ENCODE measurements at regions not wholly inside any gene's neighbourhood (a gene's known extent, or its start where the extent isn't known, plus 50 kb on each side); places are given as distances from the start of the nearest gene placed in this dataset.

DNA sequence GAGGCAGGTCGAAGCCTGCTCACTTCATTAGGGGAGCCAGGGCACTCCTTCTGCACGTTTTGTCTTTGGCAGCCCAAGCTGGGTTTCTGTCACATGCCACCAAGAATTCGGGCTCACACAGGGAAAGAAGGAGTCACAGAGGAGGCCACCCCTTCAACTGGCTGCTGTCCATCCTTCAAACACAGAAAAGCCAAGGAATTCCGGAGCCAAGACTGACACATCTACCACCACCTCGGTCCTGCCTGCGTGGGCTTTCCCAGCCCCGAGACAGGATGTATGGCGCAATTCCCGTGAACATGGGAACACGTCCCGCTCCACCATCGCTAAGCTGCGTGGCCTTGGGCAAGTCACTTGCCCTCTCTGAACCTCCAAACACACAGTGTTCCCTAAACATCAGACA lies 70.4 kb downstream of the NCOR2 start:
- H3K23ac ChIP-seq (ENCODE audit: low read length), result no peak overlapping the region
- H2AK5ac ChIP-seq (ENCODE audit: low read length), result no peak overlapping the region
- no peak overlapping the region for H3K4ac ChIP-seq (ENCODE audit: low read depth, low read length)
- WGBS (ENCODE audit: extremely low coverage, insufficient coverage, low lambda C conversion rate), result no CpG with 5 or more reads among the region's 13 CpGs
- H3K18ac ChIP-seq (ENCODE audit: low read length), result no peak overlapping the region
- peak overlapping the region; percentile 2 for H3K56ac ChIP-seq (ENCODE audit: low read length)
- H3K4me2 ChIP-seq (ENCODE audit: low read length), result no peak overlapping the region
- H3K4me3 ChIP-seq (ENCODE audit: low read length), result no peak overlapping the region
- peaks cover 71% of the 10 kb centered on the region for H3K79me2 ChIP-seq (ENCODE audit: control insufficient read depth, insufficient read depth, low read length)
- no peak overlapping the region for H2BK5ac ChIP-seq (ENCODE audit: low read length)
- H3K27ac ChIP-seq (ENCODE audit: low read depth, low read length), result no peak overlapping the region
- H3K79me1 ChIP-seq (ENCODE audit: low read length), result peaks cover 41% of the 10 kb centered on the region
- DNase-seq, result no peak
- no peak overlapping the region for H4K8ac ChIP-seq (ENCODE audit: low read depth, low read length)
- H3K4me1 ChIP-seq (ENCODE audit: control insufficient read depth, low read depth, low read length), result peaks cover 15% of the 10 kb centered on the region
- no peaks in the 10 kb centered on the region for H3K27me3 ChIP-seq (ENCODE audit: insufficient read depth, low read length, poor library complexity)
- H4K5ac ChIP-seq (ENCODE audit: low read length), result no peak overlapping the region
- H3K9ac ChIP-seq (ENCODE audit: low read length), result no peak overlapping the region
- H2BK15ac ChIP-seq (replicated peaks; ENCODE audit: low read depth), result no peak overlapping the region
- H2BK120ac ChIP-seq (ENCODE audit: low read depth, low read length), result no peak overlapping the region
- H3K36me3 ChIP-seq (ENCODE audit: control insufficient read depth, insufficient read depth, low read length), result peaks cover 2% of the 10 kb centered on the region

DNA sequence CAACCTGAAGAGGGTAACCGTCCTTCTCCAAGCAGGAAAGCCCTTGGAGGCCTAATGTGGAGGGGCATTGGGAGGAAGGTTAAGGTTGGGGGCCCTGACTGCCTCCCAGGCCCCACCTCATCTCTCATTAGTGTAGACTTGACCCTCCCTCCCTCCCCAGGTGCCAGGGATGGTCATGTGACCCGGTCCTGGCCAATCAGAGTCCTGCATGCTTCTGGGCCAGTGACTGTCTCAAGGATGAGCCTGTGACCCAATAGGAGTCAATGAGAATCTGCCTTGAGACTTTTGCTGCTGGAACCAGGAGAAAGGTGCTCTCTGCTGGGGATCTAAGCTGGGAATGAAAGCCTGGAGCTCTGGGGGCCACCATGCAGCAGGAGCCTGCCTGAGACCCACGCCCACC lies 70.8 kb downstream of the NCOR2 start:
- H3K79me2 ChIP-seq (ENCODE audit: control insufficient read depth, insufficient read depth, low read length), result peaks cover 69% of the 10 kb centered on the region
- H2BK15ac ChIP-seq (replicated peaks; ENCODE audit: low read depth), result no peak overlapping the region
- no peak overlapping the region for H2BK120ac ChIP-seq (ENCODE audit: low read depth, low read length)
- no peak overlapping the region for H2BK5ac ChIP-seq (ENCODE audit: low read length)
- H3K18ac ChIP-seq (ENCODE audit: low read length), result no peak overlapping the region
- no peak overlapping the region for H3K4me2 ChIP-seq (ENCODE audit: low read length)
- DNase-seq, result peak; percentile 71
- no peak overlapping the region for H3K27ac ChIP-seq (ENCODE audit: low read depth, low read length)
- no peak overlapping the region for H2AK5ac ChIP-seq (ENCODE audit: low read length)
- no CpG with 5 or more reads among the region's 3 CpGs for WGBS (ENCODE audit: extremely low coverage, insufficient coverage, low lambda C conversion rate)
- H3K56ac ChIP-seq (ENCODE audit: low read length), result peak overlapping the region; percentile 2
- peaks cover 41% of the 10 kb centered on the region for H3K79me1 ChIP-seq (ENCODE audit: low read length)
- H3K23ac ChIP-seq (ENCODE audit: low read length), result no peak overlapping the region
- peaks cover 2% of the 10 kb centered on the region for H3K36me3 ChIP-seq (ENCODE audit: control insufficient read depth, insufficient read depth, low read length)
- H3K9ac ChIP-seq (ENCODE audit: low read length), result no peak overlapping the region
- H4K5ac ChIP-seq (ENCODE audit: low read length), result no peak overlapping the region
- H3K4ac ChIP-seq (ENCODE audit: low read depth, low read length), result no peak overlapping the region
- H3K4me1 ChIP-seq (ENCODE audit: control insufficient read depth, low read depth, low read length), result peaks cover 15% of the 10 kb centered on the region
- no peaks in the 10 kb centered on the region for H3K27me3 ChIP-seq (ENCODE audit: insufficient read depth, low read length, poor library complexity)
- no peak overlapping the region for H3K4me3 ChIP-seq (ENCODE audit: low read length)
- H4K8ac ChIP-seq (ENCODE audit: low read depth, low read length), result no peak overlapping the region

- Histone ChIP-seq H4K5ac (ENCODE audit: low read length) (no peak overlapping the region), H3K4me2 (ENCODE audit: low read length) (no peak overlapping the region), H2BK15ac (replicated peaks; ENCODE audit: low read depth) (no peak overlapping the region), H3K23ac (ENCODE audit: low read length) (no peak overlapping the region), H3K79me2 (ENCODE audit: control insufficient read depth, insufficient read depth, low read length) (peaks cover 77% of the 10 kb centered on the region), H2BK120ac (ENCODE audit: low read depth, low read length) (no peak overlapping the region), H3K36me3 (ENCODE audit: control insufficient read depth, insufficient read depth, low read length) (peaks cover 3% of the 10 kb centered on the region), H3K9ac (ENCODE audit: low read length) (no peak overlapping the region), H3K4me3 (ENCODE audit: low read length) (no peak overlapping the region), H2AK5ac (ENCODE audit: low read length) (no peak overlapping the region), H3K27me3 (ENCODE audit: insufficient read depth, low read length, poor library complexity) (no peaks in the 10 kb centered on the region), H3K56ac (ENCODE audit: low read length) (no peak overlapping the region), H2BK5ac (ENCODE audit: low read length) (no peak overlapping the region), H3K27ac (ENCODE audit: low read depth, low read length) (no peak overlapping the region), H3K79me1 (ENCODE audit: low read length) (peaks cover 48% of the 10 kb centered on the region), H4K8ac (ENCODE audit: low read depth, low read length) (no peak overlapping the region), H3K18ac (ENCODE audit: low read length) (no peak overlapping the region), H3K4ac (ENCODE audit: low read depth, low read length) (no peak overlapping the region), H3K4me1 (ENCODE audit: control insufficient read depth, low read depth, low read length) (peaks cover 11% of the 10 kb centered on the region)
- no CpG with 5 or more reads among the region's 28 CpGs for WGBS (ENCODE audit: extremely low coverage, insufficient coverage, low lambda C conversion rate)
- DNase-seq, result no peak
Observed at GRCh38 chr12:124495194-124495983, 72.0 kb downstream of the NCOR2 start.

GRCh38 chr12:124494751-124495129 lies 72.7 kb downstream of the NCOR2 start:
- no peak overlapping the region for H2BK15ac ChIP-seq (replicated peaks; ENCODE audit: low read depth)
- no peak for DNase-seq
- H2AK5ac ChIP-seq (ENCODE audit: low read length), result no peak overlapping the region
- no CpG with 5 or more reads among the region's 7 CpGs for WGBS (ENCODE audit: extremely low coverage, insufficient coverage, low lambda C conversion rate)
- H3K27me3 ChIP-seq (ENCODE audit: insufficient read depth, low read length, poor library complexity), result no peaks in the 10 kb centered on the region
- no peak overlapping the region for H4K5ac ChIP-seq (ENCODE audit: low read length)
- no peak overlapping the region for H3K18ac ChIP-seq (ENCODE audit: low read length)
- H3K23ac ChIP-seq (ENCODE audit: low read length), result no peak overlapping the region
- peaks cover 3% of the 10 kb centered on the region for H3K36me3 ChIP-seq (ENCODE audit: control insufficient read depth, insufficient read depth, low read length)
- H3K79me2 ChIP-seq (ENCODE audit: control insufficient read depth, insufficient read depth, low read length), result peaks cover 75% of the 10 kb centered on the region
- peaks cover 7% of the 10 kb centered on the region for H3K4me1 ChIP-seq (ENCODE audit: control insufficient read depth, low read depth, low read length)
- H4K8ac ChIP-seq (ENCODE audit: low read depth, low read length), result no peak overlapping the region
- H3K27ac ChIP-seq (ENCODE audit: low read depth, low read length), result no peak overlapping the region
- H3K79me1 ChIP-seq (ENCODE audit: low read length), result peaks cover 52% of the 10 kb centered on the region
- H2BK120ac ChIP-seq (ENCODE audit: low read depth, low read length), result no peak overlapping the region
- no peak overlapping the region for H3K56ac ChIP-seq (ENCODE audit: low read length)
- H2BK5ac ChIP-seq (ENCODE audit: low read length), result no peak overlapping the region
- H3K4ac ChIP-seq (ENCODE audit: low read depth, low read length), result no peak overlapping the region
- no peak overlapping the region for H3K4me2 ChIP-seq (ENCODE audit: low read length)
- no peak overlapping the region for H3K4me3 ChIP-seq (ENCODE audit: low read length)
- no peak overlapping the region for H3K9ac ChIP-seq (ENCODE audit: low read length)

DNA sequence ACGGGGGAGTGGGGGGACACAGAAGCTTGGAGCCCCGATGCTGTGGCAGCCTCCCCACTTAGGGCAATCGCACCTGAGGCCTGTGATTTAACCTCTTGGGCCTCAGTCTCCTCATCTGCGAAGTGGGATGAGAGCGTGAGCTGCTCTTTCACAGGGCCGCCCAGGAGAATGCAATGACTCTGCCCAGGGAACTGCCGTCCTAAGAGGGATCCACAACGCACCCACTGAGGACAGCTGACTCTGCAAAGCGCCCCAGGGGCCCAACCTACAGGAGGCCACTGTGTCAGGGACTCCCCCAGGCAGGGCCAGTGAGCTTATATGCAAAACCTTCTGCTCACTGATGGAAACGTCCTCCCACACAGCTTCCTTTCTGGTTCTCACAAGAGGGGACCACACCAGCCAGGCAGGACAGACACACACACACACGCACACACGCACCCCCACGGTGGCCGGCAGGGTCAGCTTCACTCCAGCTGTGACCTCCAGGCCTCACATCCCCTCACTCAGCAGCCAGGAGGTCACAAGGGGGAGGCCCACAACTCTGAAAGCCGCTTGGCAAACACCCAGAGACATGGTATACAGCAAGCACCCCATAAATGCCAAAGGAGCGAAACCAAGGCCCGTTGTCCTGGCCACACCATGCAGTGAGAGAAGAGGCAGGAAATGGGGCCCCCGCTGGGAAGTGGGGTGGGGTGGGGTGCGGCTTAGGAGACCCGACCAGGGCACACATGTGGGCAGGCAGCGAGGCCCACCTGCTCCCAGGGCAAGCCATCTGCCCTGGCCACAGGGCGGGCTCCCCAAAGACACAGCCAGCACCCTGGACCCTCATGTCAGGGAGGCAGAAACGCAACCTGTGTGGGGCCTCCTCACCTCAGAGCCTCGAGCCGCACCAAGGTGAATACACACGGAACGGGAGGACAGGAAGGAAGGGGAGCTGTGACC lies 73.3 kb downstream of the NCOR2 start:
- Histone ChIP-seq H3K4me2 (ENCODE audit: low read length) (no peak overlapping the region), H3K9ac (ENCODE audit: low read length) (no peak overlapping the region), H2BK5ac (ENCODE audit: low read length) (no peak overlapping the region), H3K4me1 (ENCODE audit: control insufficient read depth, low read depth, low read length) (peaks cover 7% of the 10 kb centered on the region), H4K8ac (ENCODE audit: low read depth, low read length) (no peak overlapping the region), H3K27me3 (ENCODE audit: insufficient read depth, low read length, poor library complexity) (no peaks in the 10 kb centered on the region), H3K56ac (ENCODE audit: low read length) (no peak overlapping the region), H2BK120ac (ENCODE audit: low read depth, low read length) (no peak overlapping the region), H3K79me2 (ENCODE audit: control insufficient read depth, insufficient read depth, low read length) (peaks cover 74% of the 10 kb centered on the region), H3K79me1 (ENCODE audit: low read length) (peaks cover 55% of the 10 kb centered on the region), H3K4me3 (ENCODE audit: low read length) (no peak overlapping the region), H3K4ac (ENCODE audit: low read depth, low read length) (no peak overlapping the region), H3K27ac (ENCODE audit: low read depth, low read length) (no peak overlapping the region), H3K23ac (ENCODE audit: low read length) (no peak overlapping the region), H2AK5ac (ENCODE audit: low read length) (no peak overlapping the region), H3K18ac (ENCODE audit: low read length) (no peak overlapping the region), H4K5ac (ENCODE audit: low read length) (no peak overlapping the region), H3K36me3 (ENCODE audit: control insufficient read depth, insufficient read depth, low read length) (peaks cover 3% of the 10 kb centered on the region), H2BK15ac (replicated peaks; ENCODE audit: low read depth) (no peak overlapping the region)
- DNase-seq, result no peak
- WGBS (ENCODE audit: extremely low coverage, insufficient coverage, low lambda C conversion rate), result no CpG with 5 or more reads among the region's 27 CpGs

Measured in mesendoderm (in vitro differentiated cells).